A673 (cell line): ENCODE measurements at regions not wholly inside any gene's neighbourhood (a gene's known extent, or its start where the extent isn't known, plus 50 kb on each side); places are given as distances from the start of the nearest gene placed in this dataset.

ENCODE experiments used
- BruUV-seq: library from RNA; stranded (reverse); fragments of 400-500 nt; replicated peaks from 2 replicates; lab custom pipeline; 2021; lab: Mats Ljungman, UMichigan
- CTCF ChIA-PET: fragments of 300-600 bp; sonication (Branson Sonifier 250); formaldehyde crosslinking; loops from one replicate; lab custom pipeline; 2022; ENCODE audit warnings: antibody characterized with exemption; lab: Charles Lee
- POLR2A ChIA-PET: fragments of 300-600 bp; sonication (Branson Sonifier 250); formaldehyde crosslinking; loops from one replicate; lab custom pipeline; 2022; ENCODE audit warnings: antibody characterized with exemption; ENCODE audit not compliant: low non-redundant PET; lab: Charles Lee
- DNase-seq: peaks from one replicate; pipeline ENCODE4 v3.0.0-alpha.2; 2015; ENCODE audit warnings: low spot score
- H3K27ac ChIP-seq: fragments of 200-600 bp; sonication (generic); 2 replicates; pipeline ENCODE4 v1.5.1; 2016; ENCODE audit warnings: mixed run types, low read depth, mild to moderate bottlenecking, mixed read lengths, antibody characterized with exemption, low read length; ENCODE audit not compliant: poor library complexity, severe bottlenecking
- H3K27me3 ChIP-seq: fragments of 200-600 bp; sonication (generic); replicated peaks from 2 replicates; pipeline ENCODE4 v1.6.1; 2017; ENCODE audit warnings: mixed run types, low read depth, mild to moderate bottlenecking, mixed read lengths, antibody characterized with exemption, low read length; ENCODE audit not compliant: insufficient read depth, poor library complexity
- H3K36me3 ChIP-seq: fragments of 200-600 bp; sonication (generic); 2 replicates; pipeline ENCODE4 v1.6.1; 2016; ENCODE audit warnings: mixed run types, mild to moderate bottlenecking, mixed read lengths, antibody characterized with exemption, low read length; ENCODE audit not compliant: insufficient read depth, poor library complexity, severe bottlenecking
- H3K4me1 ChIP-seq: fragments of 200-600 bp; sonication (generic); 2 replicates; pipeline ENCODE4 v1.6.1; 2017; ENCODE audit warnings: mixed run types, mild to moderate bottlenecking, mixed read lengths, antibody characterized with exemption, low read length; ENCODE audit not compliant: insufficient read depth, poor library complexity, severe bottlenecking
- H3K4me3 ChIP-seq: fragments of 200-600 bp; sonication (generic); 2 replicates; pipeline ENCODE4 v1.5.1; 2016; ENCODE audit warnings: low read depth, mixed run types, mild to moderate bottlenecking, mixed read lengths, low read length; ENCODE audit not compliant: poor library complexity, severe bottlenecking
- H3K9me3 ChIP-seq: fragments of 200-600 bp; sonication (generic); 2 replicates; pipeline ENCODE4 v1.6.1; 2016; ENCODE audit warnings: mixed run types, low read depth, mild to moderate bottlenecking, mixed read lengths, antibody characterized with exemption, low read length; ENCODE audit not compliant: poor library complexity, severe bottlenecking
- CTCF ChIP-seq: fragments of 300-800, 200-600 bp; sonication (generic); conservative IDR thresholded peaks from 2 replicates; pipeline ENCODE4 v1.5.1; 2017; ENCODE audit warnings: low read depth, mild to moderate bottlenecking, antibody characterized with exemption, low read length, moderate library complexity, mixed read lengths
- EZH2 ChIP-seq: fragments of 200-600 bp; sonication (generic); IDR thresholded peaks from 2 replicates; pipeline ENCODE4 v1.6.1; 2017; ENCODE audit warnings: borderline replicate concordance, low read depth, mild to moderate bottlenecking, mixed read lengths, antibody characterized with exemption, low read length; ENCODE audit not compliant: poor library complexity, severe bottlenecking
- intact Hi-C: fragments of 100-400 bp; cut with micrococcal nuclease; formaldehyde crosslinking; loops from one replicate; pipeline ENCODE4 v1.10.0; 2022; ENCODE audit not compliant: unreplicated experiment

GRCh38 chr16:85453703-85454102 lies 159.4 kb upstream of the GSE1 start:
- CTCF ChIA-PET: no interaction called here
- Histone ChIP-seq H3K36me3 (no peaks in the 10 kb centered on the region), H3K4me3 (no peak overlapping the region), H3K9me3 (no peaks in the 10 kb centered on the region), H3K4me1 (peaks cover under 1% of the 10 kb centered on the region), H3K27me3 (no peaks in the 10 kb centered on the region), H3K27ac (no peak overlapping the region)
- DNase-seq: no peak
- TF ChIP-seq EZH2 (no peak), CTCF (no peak)
- BruUV-seq: no TSS peak
- POLR2A ChIA-PET: no interaction called here
- intact Hi-C loops: no loop called here

GRCh38 chr16:85454171-85454872 lies 158.8 kb upstream of the GSE1 start:
- no TSS peak for BruUV-seq
- DNase-seq: no peak
- Histone ChIP-seq H3K36me3 (no peaks in the 10 kb centered on the region), H3K27me3 (no peaks in the 10 kb centered on the region), H3K4me1 (no peaks in the 10 kb centered on the region), H3K9me3 (no peaks in the 10 kb centered on the region), H3K4me3 (no peak overlapping the region), H3K27ac (no peak overlapping the region)
- ChIA-PET CTCF (no interaction called here), POLR2A (no interaction called here)
- intact Hi-C loops: no loop called here
- TF ChIP-seq CTCF (no peak), EZH2 (no peak)

GRCh38 chr16:85455534-85455933 lies 157.6 kb upstream of the GSE1 start:
- BruUV-seq: no TSS peak
- no peak for DNase-seq
- ChIA-PET CTCF (no interaction called here), POLR2A (no interaction called here)
- intact Hi-C loops: no loop called here
- H3K4me3 ChIP-seq: no peak overlapping the region
- H3K9me3 ChIP-seq: no peaks in the 10 kb centered on the region
- H3K27me3 ChIP-seq: no peaks in the 10 kb centered on the region
- H3K4me1 ChIP-seq: peaks cover 2% of the 10 kb centered on the region
- no peak overlapping the region for H3K27ac ChIP-seq
- TF ChIP-seq CTCF (no peak), EZH2 (no peak)
- H3K36me3 ChIP-seq: no peaks in the 10 kb centered on the region
